ENCODE measurements at regions not wholly inside any gene's neighbourhood (a gene's known extent, or its start where the extent isn't known, plus 50 kb on each side); places are given as distances from the start of the nearest gene placed in this dataset.

- H3K4me3 ChIP-seq (ENCODE audit: low read length), result no peak overlapping the region
- no peak for DNase-seq (ENCODE audit: low read depth)
- no peak for TF ChIP-seq CTCF (conservative IDR thresholded peaks at IDR 0.05; ENCODE audit: low read depth, low read length)
These were observed 470.8 kb upstream of the IGFBP7 start for GRCh38 chr4:57580710-57581599.

- H3K4me3 ChIP-seq (ENCODE audit: low read length), result no peak overlapping the region
- no peak for TF ChIP-seq CTCF (conservative IDR thresholded peaks at IDR 0.05; ENCODE audit: low read depth, low read length)
- DNase-seq (ENCODE audit: low read depth), result no peak
These were observed 465.2 kb upstream of the IGFBP7 start for GRCh38 chr4:57575426-57575825.

- no peak overlapping the region for H3K4me3 ChIP-seq (ENCODE audit: low read length)
- DNase-seq (ENCODE audit: low read depth), result no peak
- no peak for TF ChIP-seq CTCF (conservative IDR thresholded peaks at IDR 0.05; ENCODE audit: low read depth, low read length)
These were observed 444.4 kb upstream of the IGFBP7 start for GRCh38 chr4:57554556-57555092.

GRCh38 chr4:57553728-57554127 is 443.5 kb upstream of the IGFBP7 start:
- H3K4me3 ChIP-seq (ENCODE audit: low read length), result no peak overlapping the region
- no peak for TF ChIP-seq CTCF (conservative IDR thresholded peaks at IDR 0.05; ENCODE audit: low read depth, low read length)
- DNase-seq (ENCODE audit: low read depth), result no peak

- no peak overlapping the region for H3K4me3 ChIP-seq (ENCODE audit: low read length)
- no peak for TF ChIP-seq CTCF (conservative IDR thresholded peaks at IDR 0.05; ENCODE audit: low read depth, low read length)
- no peak for DNase-seq (ENCODE audit: low read depth)
These were observed 440.0 kb upstream of the IGFBP7 start for GRCh38 chr4:57550198-57550597.

GRCh38 chr4:57548856-57549255 is 438.7 kb upstream of the IGFBP7 start:
- H3K4me3 ChIP-seq (ENCODE audit: low read length), result no peak overlapping the region
- TF ChIP-seq CTCF (conservative IDR thresholded peaks at IDR 0.05; ENCODE audit: low read depth, low read length), result no peak
- no peak for DNase-seq (ENCODE audit: low read depth)
